Neural cell (in vitro differentiated cells): ENCODE measurements at regions not wholly inside any gene's neighbourhood (a gene's known extent, or its start where the extent isn't known, plus 50 kb on each side); places are given as distances from the start of the nearest gene placed in this dataset.

Source experiments
- H2AFZ ChIP-seq: fragments of 200-600, 300-800 bp; sonication (generic), shearing (Covaris generic); 2 replicates; pipeline ENCODE4 v1.6.0; 2014; ENCODE audit warnings: low read depth, mild to moderate bottlenecking, antibody characterized with exemption, low read length, moderate library complexity
- H3F3A ChIP-seq: fragments of 200-600 bp; shearing (Covaris generic); 2 replicates; pipeline ENCODE4 v1.6.1; 2016; ENCODE audit warnings: mild to moderate bottlenecking, moderate library complexity, mixed read lengths, antibody characterized with exemption, low read length; ENCODE audit not compliant: insufficient read depth, poor library complexity, severe bottlenecking
- H3K27ac ChIP-seq: fragments of 200-600, 300-800 bp; sonication (generic), shearing (Covaris generic); 2 replicates; pipeline ENCODE4 v1.5.1; 2014; ENCODE audit warnings: mild to moderate bottlenecking, low read length, moderate library complexity
- H3K27me3 ChIP-seq: fragments of 300-800, 200-600 bp; sonication (generic), shearing (Covaris generic); 2 replicates; pipeline ENCODE4 v1.6.0; 2014; ENCODE audit warnings: mild to moderate bottlenecking, low read depth, low read length, moderate library complexity; ENCODE audit not compliant: insufficient read depth
- H3K36me3 ChIP-seq: fragments of 300-800, 200-600 bp; sonication (generic), shearing (Covaris generic); 2 replicates; pipeline ENCODE4 v1.5.1; 2014; ENCODE audit warnings: mild to moderate bottlenecking, antibody characterized with exemption, low read length, moderate library complexity; ENCODE audit not compliant: insufficient read depth
- H3K4me2 ChIP-seq: fragments of 300-800, 200-600 bp; sonication (generic), shearing (Covaris generic); 2 replicates; pipeline ENCODE4 v1.6.0; 2014; ENCODE audit warnings: mild to moderate bottlenecking, low read length
- H3K4me3 ChIP-seq: fragments of 300-800, 200-600 bp; sonication (generic), shearing (Covaris generic); 2 replicates; pipeline ENCODE4 v1.5.1; 2014; ENCODE audit warnings: mild to moderate bottlenecking, low read length, moderate library complexity
- H3K79me2 ChIP-seq: fragments of 200-600 bp; shearing (Covaris generic); replicated peaks from 2 replicates; pipeline ENCODE4 v1.6.0; 2014; ENCODE audit warnings: mild to moderate bottlenecking, low read length, moderate library complexity; ENCODE audit not compliant: insufficient read depth
- H3K9ac ChIP-seq: fragments of 300-800, 200-600 bp; sonication (generic), shearing (Covaris generic); 2 replicates; pipeline ENCODE4 v1.6.1; 2016; ENCODE audit warnings: mild to moderate bottlenecking, low read length, mixed read lengths
- H3K9me2 ChIP-seq: fragments of 200-600 bp; shearing (Covaris generic); 2 replicates; pipeline ENCODE4 v1.6.1; 2016; ENCODE audit warnings: mild to moderate bottlenecking, low read length, mixed read lengths; ENCODE audit not compliant: insufficient read depth
- H3K9me3 ChIP-seq: fragments of 200-600, 300-800 bp; sonication (generic), shearing (Covaris generic); 2 replicates; pipeline ENCODE4 v1.6.1; 2016; ENCODE audit warnings: mild to moderate bottlenecking, mixed run types, low read length, moderate library complexity, mixed read lengths
- H4K20me1 ChIP-seq: fragments of 200-600 bp; shearing (Covaris generic); 2 replicates; pipeline ENCODE4 v1.6.1; 2016; ENCODE audit warnings: mild to moderate bottlenecking, mixed run types; ENCODE audit not compliant: insufficient read depth
- CTCF ChIP-seq: fragments of 450-650 bp; IDR thresholded peaks from 2 replicates; pipeline ENCODE4 v1.5.1; 2014; ENCODE audit warnings: antibody characterized with exemption, mild to moderate bottlenecking, moderate library complexity; ENCODE audit not compliant: poor library complexity, severe bottlenecking
- EP300 ChIP-seq: fragments of 450-650 bp; conservative IDR thresholded peaks from 2 replicates; pipeline ENCODE4 v1.6.1; 2014; ENCODE audit warnings: antibody characterized with exemption, mild to moderate bottlenecking, moderate library complexity; ENCODE audit not compliant: poor library complexity, severe bottlenecking
- EZH2 ChIP-seq: fragments of 200-600, 300-800 bp; shearing (Covaris generic), sonication (generic); IDR thresholded peaks from 2 replicates; pipeline ENCODE4 v1.6.1; 2014; ENCODE audit warnings: antibody characterized with exemption, low read length, borderline replicate concordance, mild to moderate bottlenecking; ENCODE audit not compliant: insufficient read depth, poor library complexity, severe bottlenecking
- MXI1 ChIP-seq: fragments of 450-650 bp; conservative IDR thresholded peaks from 2 replicates; pipeline ENCODE4 v1.6.1; 2014; ENCODE audit warnings: antibody characterized with exemption, mild to moderate bottlenecking; ENCODE audit not compliant: poor library complexity, severe bottlenecking
- POLR2AphosphoS5 ChIP-seq: IDR thresholded peaks from 2 replicates; pipeline ENCODE4 v1.6.1; 2012
- REST ChIP-seq: IDR thresholded peaks from 2 replicates; pipeline ENCODE4 v1.6.1; 2012; ENCODE audit warnings: borderline replicate concordance
- TAF1 ChIP-seq: IDR thresholded peaks from 2 replicates; pipeline ENCODE4 v1.6.1; 2012; ENCODE audit warnings: low read depth

DNA sequence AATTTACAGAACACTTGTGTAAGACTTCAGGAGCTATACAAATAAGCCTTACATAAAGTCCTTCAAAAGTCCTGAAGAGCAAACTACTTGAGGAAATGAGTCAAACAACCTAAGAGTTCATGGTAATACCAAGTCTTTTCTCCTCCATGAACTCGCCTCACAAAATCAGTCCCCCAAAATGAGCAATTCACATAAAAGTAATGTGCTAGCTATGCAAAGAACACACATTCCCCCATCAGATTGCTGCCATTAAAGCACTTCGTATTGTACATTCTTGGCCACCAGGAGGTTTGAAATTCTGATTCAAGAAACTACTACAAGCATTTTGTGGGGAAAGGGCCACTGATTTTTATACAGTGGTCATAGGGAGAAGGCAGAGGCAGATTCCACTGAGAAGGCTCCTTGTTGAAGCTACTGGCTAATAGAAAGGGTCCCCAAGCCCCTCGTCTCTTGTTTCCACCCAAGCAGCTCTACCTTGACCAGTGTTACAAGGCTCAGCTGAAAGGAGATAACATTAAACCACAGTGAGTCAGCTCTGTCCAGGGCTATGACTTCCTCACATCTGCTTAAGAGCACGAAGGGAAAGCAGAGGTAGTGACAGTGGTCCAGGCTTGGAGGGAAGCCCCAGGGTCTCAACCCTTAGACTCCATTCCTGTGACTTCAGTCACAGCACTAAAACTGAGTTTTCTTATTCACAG, 115.2 kb upstream of the CDK1 start:
- Histone ChIP-seq H2AFZ (no peak overlapping the region), H3K27me3 (no peaks in the 10 kb centered on the region), H3K27ac (no peak overlapping the region), H3K4me2 (no peak overlapping the region), H3K79me2 (no peaks in the 10 kb centered on the region), H3K9ac (no peak overlapping the region), H3K4me3 (no peak overlapping the region), H4K20me1 (no peaks in the 10 kb centered on the region), H3K9me2 (no peaks in the 10 kb centered on the region), H3K36me3 (no peaks in the 10 kb centered on the region), H3F3A (no peaks in the 10 kb centered on the region), H3K9me3 (no peaks in the 10 kb centered on the region)
- no peak for TF ChIP-seq TAF1

DNA sequence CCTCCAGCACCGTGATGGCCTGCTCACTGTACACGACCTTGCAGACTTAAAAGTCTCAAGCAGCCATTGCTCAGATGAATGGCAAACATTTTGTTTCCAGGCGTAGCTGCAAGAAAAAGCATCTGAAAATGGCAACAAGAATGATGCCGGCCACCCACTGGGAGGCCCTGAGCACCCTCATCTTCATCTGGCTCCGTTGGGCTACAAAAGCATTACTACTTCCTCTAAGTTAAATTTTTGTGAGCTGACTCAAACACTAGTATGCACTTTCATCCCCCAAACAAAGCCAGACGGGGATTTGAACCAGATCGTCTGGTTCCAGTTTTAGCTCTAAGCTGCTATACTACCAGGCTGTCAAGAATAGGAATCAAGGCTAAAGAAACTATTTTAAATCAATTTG, 116.6 kb upstream of the CDK1 start:
- Histone ChIP-seq H2AFZ (no peak overlapping the region), H3K36me3 (no peaks in the 10 kb centered on the region), H3K9me3 (no peaks in the 10 kb centered on the region), H3K27ac (no peak overlapping the region), H4K20me1 (no peaks in the 10 kb centered on the region), H3F3A (no peaks in the 10 kb centered on the region), H3K79me2 (no peaks in the 10 kb centered on the region), H3K9me2 (no peaks in the 10 kb centered on the region), H3K9ac (no peak overlapping the region), H3K4me2 (no peak overlapping the region), H3K27me3 (no peaks in the 10 kb centered on the region), H3K4me3 (no peak overlapping the region)
- TF ChIP-seq CTCF: no peak
- TF ChIP-seq EP300: no peak
- no peak for TF ChIP-seq EZH2
- TF ChIP-seq REST: no peak

DNA sequence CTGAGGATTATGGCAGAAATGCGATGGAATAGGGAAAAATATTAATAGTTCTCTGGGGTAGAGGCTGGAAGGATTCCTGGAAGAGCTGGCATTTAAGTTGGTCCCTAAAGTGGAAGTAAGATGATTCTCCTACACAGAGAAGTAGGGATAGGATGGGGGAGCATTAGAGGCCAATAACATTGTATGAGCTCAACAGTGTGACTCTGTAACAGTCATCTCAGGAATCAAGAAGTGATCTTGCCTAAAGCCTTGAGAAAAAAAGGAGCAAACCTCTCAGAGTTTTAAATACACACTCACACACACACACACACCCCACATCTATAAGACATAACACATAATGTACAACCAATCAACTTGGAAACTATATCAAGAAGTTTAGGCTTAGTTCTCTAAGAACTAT, 117.7 kb upstream of the CDK1 start:
- no peak overlapping the region for H3K27ac ChIP-seq
- H3K9me3 ChIP-seq: no peaks in the 10 kb centered on the region
- H3K4me2 ChIP-seq: no peak overlapping the region
- no peaks in the 10 kb centered on the region for H3F3A ChIP-seq
- no peaks in the 10 kb centered on the region for H3K79me2 ChIP-seq
- no peak overlapping the region for H3K9ac ChIP-seq
- H3K9me2 ChIP-seq: no peaks in the 10 kb centered on the region
- H4K20me1 ChIP-seq: no peaks in the 10 kb centered on the region
- H3K4me3 ChIP-seq: no peak overlapping the region
- H3K36me3 ChIP-seq: no peaks in the 10 kb centered on the region
- no peak for TF ChIP-seq EZH2
- no peak for TF ChIP-seq EP300
- TF ChIP-seq MXI1: no peak
- TF ChIP-seq POLR2AphosphoS5: no peak
- H3K27me3 ChIP-seq: no peaks in the 10 kb centered on the region
- H2AFZ ChIP-seq: no peak overlapping the region
